Stomach (tissue), 8 donors: ENCODE measurements at regions not wholly inside any gene's neighbourhood (a gene's known extent, or its start where the extent isn't known, plus 50 kb on each side); places are given as distances from the start of the nearest gene placed in this dataset.

Experiments used
- DNase-seq, 2 donors: peaks; one replicate each; pipeline versions ENCODE4 v3.0.0 to v3.0.0-alpha.2; 2013 to 2019
- H3K27ac ChIP-seq, 5 donors: fragments of 200-600 bp in 4 of 5; sonication (generic) in 4 of 5; one replicate each; pipeline ENCODE4 v1.5.1; 2013 to 2019; ENCODE audit warnings: mild to moderate bottlenecking in 1 of 5, moderate library complexity in 1 of 5
- H3K27me3 ChIP-seq, 3 donors: fragments of 200-600 bp; sonication (generic); one replicate each; pipeline ENCODE4 v1.5.1; 2017 to 2019; ENCODE audit warnings: mixed run types in 1 of 3
- H3K36me3 ChIP-seq, 4 donors: fragments of 200-600 bp; sonication (generic); 1 replicate in 3 of 4; 2 replicates in 1 of 4; pipeline ENCODE4 v1.5.1; 2016 to 2019
- H3K4me1 ChIP-seq, 4 donors: fragments of 200-600 bp; sonication (generic); one replicate each; pipeline ENCODE4 v1.5.1; 2016 to 2019
- H3K4me3 ChIP-seq, 4 donors: fragments of 200-600 bp; sonication (generic) in 3 of 4; one replicate each; pipeline ENCODE4 v1.5.1; 2016 to 2019; ENCODE audit warnings: mild to moderate bottlenecking in 1 of 4
- H3K9me3 ChIP-seq, 4 donors: fragments of 200-600 bp; sonication (generic); one replicate each; pipeline ENCODE4 v1.5.1; 2016 to 2019
- CTCF ChIP-seq, 7 experiments: fragments of 450-650 bp in 4 of 7; fragments of 200-600 bp in 3 of 7; sonication (generic) in 3 of 7; IDR thresholded peaks; one replicate each; pipeline ENCODE4 v1.5.1; 2016 to 2019; ENCODE audit warnings: antibody characterized with exemption in 7 of 7, control low read depth in 2 of 7, mild to moderate bottlenecking in 1 of 7
- EP300 ChIP-seq: sonication (generic); formaldehyde crosslinking; IDR thresholded peaks from one replicate; pipeline ENCODE4 v1.6.1; 2017; ENCODE audit warnings: antibody characterized with exemption
- POLR2A ChIP-seq, 4 donors: fragments of 450-650 bp; IDR thresholded peaks; one replicate each; pipeline ENCODE4 v1.6.1; 2016; ENCODE audit warnings: antibody characterized with exemption in 4 of 4, control low read depth in 2 of 4, mild to moderate bottlenecking in 1 of 4, moderate library complexity in 1 of 4
- POLR2AphosphoS5 ChIP-seq, 3 donors: sonication (generic); formaldehyde crosslinking; IDR thresholded peaks; one replicate each; pipeline ENCODE4 v1.6.1; 2016; ENCODE audit warnings: antibody characterized with exemption in 3 of 3
- WGBS, 5 donors: extraction: QIAGEN DNeasy Blood & Tissue Kit in 3 of 5; methylation state at CpG; one replicate each; pipeline versions ENCODE4 v1.1.5 to v1.1.7; 2013 to 2018; 5-methylcytosine and 5-hydroxymethylcytosine counted together
- intact Hi-C: fragments of 100-400 bp; cut with DNase I; formaldehyde crosslinking; loops from one replicate; pipeline ENCODE4 v1.15.1; 2023; ENCODE audit warnings: low total_unique reads
- donor health status: healthy with polysubstance abuse.
- donor health status: Bipolar disorder and iron deficiency.
- donor health status: healthy.

- peaks cover 0 to 10% (median 0%) of the 10 kb centered on the region in 4 donors for H3K4me1 ChIP-seq
- H3K36me3 ChIP-seq = no peaks in the 10 kb centered on the region
- no peak for DNase-seq
- 48 to 67% (median 58%) methylated on average over 1 of the region's 1 CpG for WGBS, 5 donors
- no peak overlapping the region for H3K4me3 ChIP-seq
- no peaks in the 10 kb centered on the region for H3K27me3 ChIP-seq
- H3K27ac ChIP-seq = no peak overlapping the region
- no peaks in the 10 kb centered on the region for H3K9me3 ChIP-seq
- intact Hi-C loops = no loop called here
- TF ChIP-seq CTCF (IDR thresholded peaks at IDR 0.05) (no peak), POLR2A (IDR thresholded peaks at IDR 0.05) (no peak), POLR2AphosphoS5 (IDR thresholded peaks at IDR 0.05) (no peak), EP300 (no peak)
Measured at GRCh38 chr5:167943343-167943742, 348.1 kb upstream of the WWC1 start.

GRCh38 chr5:167944121-167944852, 347.2 kb upstream of the WWC1 start:
- no peak for DNase-seq
- WGBS, 5 donors = 59 to 74% (median 68%) methylated on average over 9 of the region's 9 CpGs
- Histone ChIP-seq H3K27ac (peak overlapping the region in 3 of 5 donors; percentile 50 to 83 (median 54)), H3K9me3 (no peaks in the 10 kb centered on the region), H3K36me3 (no peaks in the 10 kb centered on the region), H3K4me1 (peaks cover 0 to 10% (median 0%) of the 10 kb centered on the region in 4 donors), H3K4me3 (no peak overlapping the region), H3K27me3 (no peaks in the 10 kb centered on the region)
- intact Hi-C loops = no loop called here
- TF ChIP-seq POLR2A (IDR thresholded peaks at IDR 0.05) = no peak
- no peak for TF ChIP-seq POLR2AphosphoS5 (IDR thresholded peaks at IDR 0.05)
- no peak for TF ChIP-seq CTCF (IDR thresholded peaks at IDR 0.05)
- no peak for TF ChIP-seq EP300

- peak in 2 of 3 donors; percentile 42 to 64 for TF ChIP-seq POLR2AphosphoS5 (IDR thresholded peaks at IDR 0.05)
- no peak for TF ChIP-seq POLR2A (IDR thresholded peaks at IDR 0.05)
- TF ChIP-seq CTCF (IDR thresholded peaks at IDR 0.05) = no peak
- peak; percentile 90 for TF ChIP-seq EP300
- H3K9me3 ChIP-seq = no peaks in the 10 kb centered on the region
- intact Hi-C loops = no loop called here
- peak in 1 of 2 donors; percentile 70 for DNase-seq
- WGBS, 5 donors = 57 to 71% (median 65%) methylated on average over 14 of the region's 14 CpGs
- no peaks in the 10 kb centered on the region for H3K27me3 ChIP-seq
- H3K4me1 ChIP-seq = peaks cover 0 to 10% (median 0%) of the 10 kb centered on the region in 4 donors
- H3K27ac ChIP-seq = peak overlapping the region in 3 of 5 donors; percentile 54 to 83 (median 61)
- no peak overlapping the region for H3K4me3 ChIP-seq
- no peaks in the 10 kb centered on the region for H3K36me3 ChIP-seq
Measured at GRCh38 chr5:167945542-167946384, 345.7 kb upstream of the WWC1 start.

GRCh38 chr5:167947306-167947705, 344.1 kb upstream of the WWC1 start:
- H3K27ac ChIP-seq = peak overlapping the region in 2 of 5 donors; percentile 13 to 61
- peaks cover 0 to 10% (median 1%) of the 10 kb centered on the region in 4 donors for H3K4me1 ChIP-seq
- no peak for TF ChIP-seq POLR2A (IDR thresholded peaks at IDR 0.05)
- TF ChIP-seq EP300 = no peak
- TF ChIP-seq CTCF (IDR thresholded peaks at IDR 0.05) = no peak
- TF ChIP-seq POLR2AphosphoS5 (IDR thresholded peaks at IDR 0.05) = no peak

More at GRCh38 chr5:167947306-167947705, 344.1 kb upstream of the WWC1 start:
- WGBS, 5 donors = 35 to 73% (median 56%) methylated on average over 1 of the region's 1 CpG
- Histone ChIP-seq H3K4me3 (no peak overlapping the region), H3K27me3 (no peaks in the 10 kb centered on the region), H3K36me3 (no peaks in the 10 kb centered on the region), H3K9me3 (no peaks in the 10 kb centered on the region)
- intact Hi-C loops = no loop called here
- DNase-seq = peak in 1 of 2 donors; percentile 20
